ENCODE measurements at regions not wholly inside any gene's neighbourhood (a gene's known extent, or its start where the extent isn't known, plus 50 kb on each side); places are given as distances from the start of the nearest gene placed in this dataset.

- DNase-seq (ENCODE audit: extremely low read depth, low read depth), result no peak
These were observed 409.4 kb downstream of the HAPSTR1 start for GRCh38 chr16:9500872-9501271.

DNA sequence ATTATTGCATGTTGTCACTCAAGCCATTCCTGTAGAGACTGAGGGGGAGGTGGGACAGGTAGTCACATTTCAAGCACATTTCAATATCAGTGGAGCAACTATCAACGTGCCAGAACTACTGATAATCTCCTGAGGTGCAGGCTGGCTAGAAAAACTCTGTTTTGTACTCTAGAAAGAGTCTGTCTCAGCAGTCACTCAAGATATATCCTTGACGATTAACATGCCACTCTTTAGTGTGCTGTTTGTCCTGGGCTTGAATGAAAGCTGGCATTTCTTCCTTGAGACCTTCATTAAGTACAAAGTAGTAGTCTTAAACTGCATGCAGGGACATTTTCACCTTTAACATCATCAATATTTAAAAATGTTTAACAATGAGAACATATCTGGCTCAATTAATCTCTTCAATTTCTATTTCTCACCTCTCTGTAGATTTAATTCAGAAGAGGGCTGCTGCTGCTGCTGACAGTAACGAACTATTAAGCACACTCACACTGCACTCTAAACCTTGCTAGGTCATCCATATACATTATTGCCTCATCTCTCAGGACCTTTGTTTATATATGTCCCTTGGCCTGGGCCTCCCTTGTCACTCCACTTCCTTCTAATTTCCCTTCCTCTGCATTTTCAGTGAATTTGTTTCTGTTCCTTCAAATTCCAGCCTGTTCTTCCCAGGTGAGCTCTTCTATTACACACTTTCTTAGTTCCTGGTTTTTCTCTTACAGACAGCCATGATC, 412.0 kb downstream of the HAPSTR1 start:
- no peak for DNase-seq (ENCODE audit: extremely low read depth, low read depth)

DNA sequence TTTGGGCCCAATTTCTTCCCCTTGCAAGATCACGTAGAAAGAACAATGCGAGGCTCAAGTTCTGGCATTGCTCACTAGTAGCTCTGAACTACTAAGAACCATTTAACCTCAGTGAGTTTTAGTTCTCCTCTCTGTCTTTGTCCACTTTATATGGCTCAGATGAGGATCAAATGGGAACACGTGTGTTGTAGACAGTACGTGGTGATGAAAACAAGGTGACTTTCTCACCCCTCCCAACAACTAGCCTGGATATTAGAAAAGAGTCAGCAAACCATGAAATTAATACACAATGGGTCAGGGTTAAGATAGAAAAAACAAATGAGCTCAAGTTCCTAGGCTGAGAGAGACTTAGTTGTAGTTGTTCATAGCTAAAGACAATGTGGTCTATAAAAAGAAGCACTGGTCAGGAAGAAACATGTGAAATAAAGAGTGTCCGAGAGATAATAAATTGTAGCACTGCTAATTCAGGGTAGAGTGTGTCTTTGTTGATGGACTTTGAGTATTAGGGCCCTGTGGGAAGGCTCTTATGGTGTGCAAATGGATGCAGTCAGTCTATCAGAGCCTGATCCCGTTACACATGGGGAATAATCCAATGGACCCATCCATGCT, 417.0 kb downstream of the HAPSTR1 start:
- DNase-seq (ENCODE audit: extremely low read depth, low read depth), result no peak

DNA sequence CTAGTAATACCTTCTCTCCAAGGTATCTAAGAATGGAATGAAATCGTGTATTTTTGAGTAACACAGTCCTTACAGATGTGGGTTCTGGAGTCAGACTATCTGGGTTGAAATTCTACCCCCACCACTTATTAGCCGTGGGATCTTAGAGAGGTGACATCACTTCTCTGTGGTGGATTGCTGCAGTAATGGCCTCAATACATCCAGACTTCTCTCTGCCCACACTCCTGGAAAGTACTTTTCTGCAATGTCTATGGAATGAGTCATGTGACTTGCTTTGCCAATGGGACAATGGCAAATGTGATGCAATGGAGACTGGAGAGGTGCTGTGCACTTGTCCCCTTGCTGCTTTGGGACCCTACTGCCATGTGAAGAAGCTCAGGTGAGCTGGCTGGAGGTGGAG, 418.2 kb downstream of the HAPSTR1 start:
- DNase-seq (ENCODE audit: extremely low read depth, low read depth), result no peak

GRCh38 chr16:9511389-9511788, 419.9 kb downstream of the HAPSTR1 start:
- DNase-seq (ENCODE audit: extremely low read depth, low read depth), result no peak

- no peak for DNase-seq (ENCODE audit: extremely low read depth, low read depth)
These were observed 425.0 kb downstream of the HAPSTR1 start for GRCh38 chr16:9516444-9516843.

DNA sequence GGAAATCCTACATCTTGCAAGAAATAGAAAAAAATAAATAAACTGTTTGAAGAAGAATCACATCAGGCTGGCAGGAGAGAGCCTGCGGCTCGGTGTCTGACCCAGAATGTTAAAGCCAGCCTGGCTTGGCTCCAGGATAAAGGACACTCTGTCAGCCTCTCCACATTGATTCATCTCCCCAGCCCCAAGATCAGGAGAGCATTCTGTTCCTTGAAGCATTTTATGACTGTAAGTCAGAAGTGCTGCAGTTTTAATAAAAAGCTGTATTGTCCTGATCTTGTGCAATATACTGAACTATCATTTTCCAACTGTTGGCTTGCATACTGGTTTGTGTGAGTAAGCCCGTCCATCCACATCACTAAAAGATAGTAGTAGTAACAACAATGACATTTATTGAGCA, 426.6 kb downstream of the HAPSTR1 start:
- no peak for DNase-seq (ENCODE audit: extremely low read depth, low read depth)

- no peak for DNase-seq (ENCODE audit: extremely low read depth, low read depth)
These were observed 427.1 kb downstream of the HAPSTR1 start for GRCh38 chr16:9518581-9518980.

DNA sequence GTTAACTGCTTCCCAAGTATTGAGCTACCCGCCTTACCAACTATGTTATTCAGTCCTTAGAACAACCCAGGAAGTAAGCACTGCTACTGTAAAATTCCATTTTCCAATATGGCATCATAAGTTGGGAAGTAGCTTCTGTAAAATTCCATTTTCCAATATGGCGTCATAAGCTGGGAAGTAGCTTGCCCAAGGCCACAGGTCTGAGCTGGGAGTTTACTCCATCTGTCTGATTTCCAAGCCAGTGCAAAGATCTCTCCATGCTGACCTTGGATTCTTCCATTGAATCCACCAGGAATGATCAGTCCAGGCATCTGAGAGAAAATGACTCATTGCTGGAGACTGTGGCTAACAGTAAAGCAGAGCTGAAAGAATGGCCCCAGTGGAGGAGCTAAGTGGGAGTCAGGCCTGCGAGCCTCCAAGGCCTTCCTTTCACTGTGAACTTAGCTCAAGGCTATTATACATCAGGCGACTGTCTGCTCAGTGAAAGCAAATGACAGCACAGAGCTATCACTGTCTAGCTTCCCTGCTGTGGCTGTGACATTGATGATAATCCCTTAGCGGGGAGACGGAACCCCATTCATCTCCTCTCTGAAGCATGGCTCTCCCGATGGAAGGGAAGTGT, 430.4 kb downstream of the HAPSTR1 start:
- no peak for DNase-seq (ENCODE audit: extremely low read depth, low read depth)

- DNase-seq (ENCODE audit: extremely low read depth, low read depth), result no peak
These were observed 431.2 kb downstream of the HAPSTR1 start for GRCh38 chr16:9522614-9523013.

GRCh38 chr16:9523994-9524393, 432.6 kb downstream of the HAPSTR1 start:
- no peak for DNase-seq (ENCODE audit: extremely low read depth, low read depth)

GRCh38 chr16:9525037-9525436, 433.6 kb downstream of the HAPSTR1 start:
- no peak for DNase-seq (ENCODE audit: extremely low read depth, low read depth)

GRCh38 chr16:9526791-9527190, 435.3 kb downstream of the HAPSTR1 start:
- DNase-seq (ENCODE audit: extremely low read depth, low read depth), result no peak

DNA sequence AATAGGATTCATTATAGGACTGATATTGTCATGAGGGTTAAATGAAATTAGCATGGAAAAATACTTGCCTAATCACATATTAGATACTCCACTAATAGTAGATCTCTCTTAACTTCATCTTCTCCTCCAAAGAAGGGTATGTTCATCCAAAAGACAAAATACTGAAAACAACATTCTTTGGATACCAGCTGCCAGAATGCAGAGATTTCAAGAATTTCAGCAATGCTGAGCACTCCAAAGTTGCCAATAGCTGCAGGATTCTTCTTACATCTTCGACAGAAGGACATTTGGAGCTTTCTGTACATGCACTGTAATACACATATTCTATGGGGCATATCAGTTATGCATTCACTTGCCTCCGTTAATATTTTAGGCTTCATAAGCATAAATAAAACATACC, 436.5 kb downstream of the HAPSTR1 start:
- no peak for DNase-seq (ENCODE audit: extremely low read depth, low read depth)

GRCh38 chr16:9528511-9529079, 437.2 kb downstream of the HAPSTR1 start:
- no peak for DNase-seq (ENCODE audit: extremely low read depth, low read depth)

DNA sequence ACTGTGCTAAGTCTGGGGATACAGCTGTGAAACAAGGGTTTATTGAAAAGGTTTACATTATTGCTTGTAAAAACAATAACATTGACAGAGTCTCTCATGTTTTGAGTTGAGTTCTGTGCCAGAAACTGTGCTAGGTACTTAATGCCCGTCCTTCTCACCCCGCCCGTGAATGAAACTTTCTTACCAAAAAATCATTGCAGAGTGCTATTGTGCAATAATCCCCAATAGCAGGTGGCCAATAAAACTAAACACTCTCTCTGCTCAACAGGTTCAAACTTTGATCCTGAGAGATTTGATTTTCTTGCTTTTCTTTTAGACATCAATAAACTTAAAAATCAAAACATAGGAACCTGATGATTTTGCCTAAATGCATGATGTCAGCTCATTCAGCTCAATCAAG, 441.6 kb downstream of the HAPSTR1 start:
- DNase-seq (ENCODE audit: extremely low read depth, low read depth), result no peak

- no peak for DNase-seq (ENCODE audit: extremely low read depth, low read depth)
These were observed 443.3 kb downstream of the HAPSTR1 start for GRCh38 chr16:9534759-9535158.

DNA sequence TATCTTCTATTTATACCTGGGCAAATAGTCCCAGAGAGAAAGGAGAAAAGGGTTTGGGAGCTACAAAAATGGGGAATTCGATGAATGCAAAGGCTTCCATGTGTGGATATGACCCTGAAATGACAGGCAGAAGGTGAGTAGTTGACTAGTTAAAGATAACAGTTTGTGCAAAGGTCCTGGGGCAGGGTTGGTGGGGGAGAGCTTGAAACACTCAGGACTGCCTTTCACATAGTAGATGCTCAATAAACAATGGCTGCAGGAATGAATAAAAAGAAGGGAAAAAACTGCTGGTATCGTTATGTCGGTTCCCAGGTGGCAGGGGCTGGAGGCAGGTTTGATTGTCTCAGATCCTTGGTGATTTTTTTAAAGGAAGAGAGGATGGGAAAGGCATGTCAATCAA, 445.5 kb downstream of the HAPSTR1 start:
- DNase-seq (ENCODE audit: extremely low read depth, low read depth), result no peak

DNA sequence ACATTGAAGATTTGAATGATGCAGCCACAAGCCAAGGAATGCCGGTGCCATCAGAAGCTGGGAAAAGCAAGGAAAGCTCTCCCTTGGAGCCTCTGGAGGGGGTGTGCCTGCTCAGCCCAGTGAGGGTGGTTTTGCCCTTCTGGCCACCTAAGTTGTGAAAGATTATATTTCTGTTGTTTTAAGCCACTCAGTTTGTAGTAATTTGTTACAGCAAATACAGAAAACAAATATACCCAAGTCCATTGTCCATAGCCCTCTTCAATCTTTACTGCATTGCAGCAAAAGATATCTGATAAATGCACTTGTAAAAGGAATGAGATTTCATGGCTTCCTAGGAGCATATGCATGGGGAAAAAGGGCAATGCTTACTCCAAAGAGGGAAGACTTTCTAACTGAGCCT, 447.9 kb downstream of the HAPSTR1 start:
- DNase-seq (ENCODE audit: extremely low read depth, low read depth), result no peak

DNA sequence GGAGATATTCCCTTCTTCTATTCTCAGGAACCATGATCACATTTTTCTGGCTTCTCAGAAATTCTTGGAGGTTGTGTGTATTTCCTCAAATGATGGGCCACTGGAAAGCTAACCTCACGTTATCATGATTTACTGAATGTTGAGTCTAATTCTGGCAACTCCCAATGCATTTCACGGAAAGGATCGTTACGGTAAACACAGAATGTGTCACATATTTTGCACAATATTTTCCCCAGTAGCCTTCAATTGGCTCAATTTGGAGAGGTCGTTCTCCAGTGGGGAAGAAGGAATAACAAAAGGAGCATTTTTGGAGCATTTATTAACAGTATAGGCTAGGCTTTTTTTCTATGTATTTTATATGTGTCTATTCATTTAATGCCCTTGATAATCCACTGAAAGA, 450.3 kb downstream of the HAPSTR1 start:
- DNase-seq (ENCODE audit: extremely low read depth, low read depth), result no peak

DNA sequence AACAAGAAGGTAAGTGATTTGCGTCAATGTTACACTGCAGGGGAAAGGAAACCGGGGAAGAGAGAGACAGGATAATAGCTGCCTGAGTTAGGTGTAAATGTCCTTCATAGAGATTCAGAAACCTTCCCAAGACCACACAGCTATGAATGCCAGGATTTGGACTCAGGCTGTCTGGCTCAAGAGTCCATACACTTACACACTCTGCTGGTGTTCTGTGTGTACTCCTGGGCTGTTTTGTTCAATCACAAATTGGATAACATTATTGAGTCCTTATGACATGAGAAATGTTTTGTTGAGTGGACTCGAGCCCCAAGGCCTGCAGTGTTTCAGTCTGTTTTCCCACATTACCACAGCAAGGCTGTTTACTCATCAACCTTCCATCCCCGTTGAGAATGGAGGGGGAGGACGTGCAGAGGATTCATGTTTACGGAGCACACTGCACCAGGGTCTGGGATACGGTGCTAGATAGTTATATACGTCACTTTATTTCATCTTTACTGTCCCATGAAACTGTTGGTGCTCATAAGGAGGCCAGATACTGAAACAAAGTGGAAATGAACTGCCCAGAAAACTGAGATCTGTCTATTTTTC, 450.8 kb downstream of the HAPSTR1 start:
- DNase-seq (ENCODE audit: extremely low read depth, low read depth), result no peak

All from NCI-H460 (cell line).